Neural crest cell (in vitro differentiated cells): ENCODE measurements at regions not wholly inside any gene's neighbourhood (a gene's known extent, or its start where the extent isn't known, plus 50 kb on each side); places are given as distances from the start of the nearest gene placed in this dataset.

Experiments
- DNase-seq: peaks from one replicate; pipeline ENCODE4 v3.0.0; 2021; ENCODE audit warnings: low read depth, mixed read lengths, low spot score
- H3K27ac Mint-ChIP-seq: one replicate; pipeline ENCODE4 v1.8.0; 2021; ENCODE audit warnings: mild to moderate bottlenecking, mixed read lengths; ENCODE audit not compliant: unreplicated experiment
- H3K27me3 Mint-ChIP-seq: 2 replicates; pipeline ENCODE4 v1.8.0; 2021; ENCODE audit warnings: low read depth, mild to moderate bottlenecking, mixed read lengths
- H3K36me3 Mint-ChIP-seq: 2 replicates; pipeline ENCODE4 v1.8.0; 2021; ENCODE audit warnings: low read depth, mild to moderate bottlenecking, mixed read lengths
- H3K4me1 Mint-ChIP-seq: 2 replicates; pipeline ENCODE4 v1.8.0; 2021; ENCODE audit warnings: mixed read lengths
- H3K4me3 Mint-ChIP-seq: one replicate; pipeline ENCODE4 v1.8.0; 2021; ENCODE audit warnings: mild to moderate bottlenecking, mixed read lengths
- H3K9me3 Mint-ChIP-seq: 2 replicates; pipeline ENCODE4 v1.8.0; 2021; ENCODE audit warnings: mixed read lengths
- TF ChIP-seq, protein P1 (sequence below): fragments of 200-600 bp; sonication (generic); conservative IDR thresholded peaks from 2 replicates; pipeline ENCODE4 v1.5.0; 2021; ENCODE audit warnings: antibody characterized with exemption, mild to moderate bottlenecking

DNA sequence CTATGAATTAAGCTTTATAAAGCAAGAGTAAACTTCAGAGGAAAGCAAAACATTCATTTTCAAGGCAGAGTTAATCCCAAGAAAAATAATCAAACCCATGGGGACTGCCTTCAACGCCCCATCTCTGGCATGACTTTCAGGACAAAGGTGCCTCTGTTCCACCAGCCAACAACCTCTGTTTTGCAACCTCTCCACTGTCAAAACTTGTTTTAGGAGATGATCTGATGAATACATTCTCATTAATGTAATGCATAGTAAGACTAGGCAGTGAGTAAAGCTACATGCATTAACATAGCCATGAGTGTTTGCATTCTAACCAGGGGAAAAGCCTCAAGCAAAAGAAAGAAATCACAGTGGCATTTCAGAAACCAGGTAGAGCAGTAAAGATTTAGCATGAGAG, 357.0 kb downstream of the FBXO15 start:
- Mint-ChIP-seq H3K27ac (no peak overlapping the region), H3K36me3 (no peaks in the 10 kb centered on the region), H3K4me1 (peaks cover 7% of the 10 kb centered on the region), H3K27me3 (no peaks in the 10 kb centered on the region), H3K9me3 (peaks cover 2% of the 10 kb centered on the region), H3K4me3 (no peak overlapping the region)
- TF ChIP-seq, protein P1, sequence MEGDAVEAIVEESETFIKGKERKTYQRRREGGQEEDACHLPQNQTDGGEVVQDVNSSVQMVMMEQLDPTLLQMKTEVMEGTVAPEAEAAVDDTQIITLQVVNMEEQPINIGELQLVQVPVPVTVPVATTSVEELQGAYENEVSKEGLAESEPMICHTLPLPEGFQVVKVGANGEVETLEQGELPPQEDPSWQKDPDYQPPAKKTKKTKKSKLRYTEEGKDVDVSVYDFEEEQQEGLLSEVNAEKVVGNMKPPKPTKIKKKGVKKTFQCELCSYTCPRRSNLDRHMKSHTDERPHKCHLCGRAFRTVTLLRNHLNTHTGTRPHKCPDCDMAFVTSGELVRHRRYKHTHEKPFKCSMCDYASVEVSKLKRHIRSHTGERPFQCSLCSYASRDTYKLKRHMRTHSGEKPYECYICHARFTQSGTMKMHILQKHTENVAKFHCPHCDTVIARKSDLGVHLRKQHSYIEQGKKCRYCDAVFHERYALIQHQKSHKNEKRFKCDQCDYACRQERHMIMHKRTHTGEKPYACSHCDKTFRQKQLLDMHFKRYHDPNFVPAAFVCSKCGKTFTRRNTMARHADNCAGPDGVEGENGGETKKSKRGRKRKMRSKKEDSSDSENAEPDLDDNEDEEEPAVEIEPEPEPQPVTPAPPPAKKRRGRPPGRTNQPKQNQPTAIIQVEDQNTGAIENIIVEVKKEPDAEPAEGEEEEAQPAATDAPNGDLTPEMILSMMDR, result no peak
- no peak for DNase-seq

- Mint-ChIP-seq H3K9me3 (peaks cover 2% of the 10 kb centered on the region), H3K27ac (no peak overlapping the region), H3K27me3 (no peaks in the 10 kb centered on the region), H3K4me1 (peaks cover 4% of the 10 kb centered on the region), H3K4me3 (no peak overlapping the region), H3K36me3 (no peaks in the 10 kb centered on the region)
- no peak for DNase-seq
- TF ChIP-seq, protein P1, result no peak
Measured at GRCh38 chr18:73787316-73787715, 360.3 kb downstream of the FBXO15 start.

GRCh38 chr18:73785300-73785699, 362.3 kb downstream of the FBXO15 start:
- Mint-ChIP-seq H3K27ac (no peak overlapping the region), H3K27me3 (no peaks in the 10 kb centered on the region), H3K9me3 (peaks cover 3% of the 10 kb centered on the region), H3K4me1 (no peaks in the 10 kb centered on the region), H3K36me3 (no peaks in the 10 kb centered on the region), H3K4me3 (no peak overlapping the region)
- TF ChIP-seq, protein P1, result no peak
- no peak for DNase-seq

DNA sequence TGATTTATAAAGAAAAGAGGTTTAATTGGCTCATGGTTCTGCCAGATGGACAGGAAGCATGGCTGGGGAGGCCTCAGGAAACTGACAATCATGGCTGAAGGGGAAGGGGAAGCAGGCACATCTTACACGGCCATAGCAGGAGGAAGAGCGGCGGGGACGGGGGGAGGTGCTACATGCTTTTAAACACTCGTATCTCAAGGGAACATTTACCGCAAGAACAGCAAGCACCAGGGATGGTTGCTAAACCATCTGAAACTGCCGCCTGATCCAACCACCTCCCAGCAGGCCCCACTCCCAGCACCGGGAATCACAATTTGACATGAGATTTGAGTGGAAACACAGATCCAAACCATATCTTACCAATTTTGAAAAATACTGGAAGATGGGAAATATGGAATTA, 362.8 kb downstream of the FBXO15 start:
- H3K4me3 Mint-ChIP-seq, result no peak overlapping the region
- TF ChIP-seq, protein P1, result no peak
- H3K27ac Mint-ChIP-seq, result no peak overlapping the region
- H3K36me3 Mint-ChIP-seq, result no peaks in the 10 kb centered on the region
- no peak for DNase-seq
- H3K27me3 Mint-ChIP-seq, result no peaks in the 10 kb centered on the region
- peaks cover 5% of the 10 kb centered on the region for H3K9me3 Mint-ChIP-seq
- H3K4me1 Mint-ChIP-seq, result no peaks in the 10 kb centered on the region

- no peak for DNase-seq
- Mint-ChIP-seq H3K27ac (no peak overlapping the region), H3K27me3 (no peaks in the 10 kb centered on the region), H3K4me1 (no peaks in the 10 kb centered on the region), H3K9me3 (peaks cover 5% of the 10 kb centered on the region), H3K4me3 (no peak overlapping the region), H3K36me3 (no peaks in the 10 kb centered on the region)
- TF ChIP-seq, protein P1, result no peak
Measured at GRCh38 chr18:73782405-73782804, 365.2 kb downstream of the FBXO15 start.

DNA sequence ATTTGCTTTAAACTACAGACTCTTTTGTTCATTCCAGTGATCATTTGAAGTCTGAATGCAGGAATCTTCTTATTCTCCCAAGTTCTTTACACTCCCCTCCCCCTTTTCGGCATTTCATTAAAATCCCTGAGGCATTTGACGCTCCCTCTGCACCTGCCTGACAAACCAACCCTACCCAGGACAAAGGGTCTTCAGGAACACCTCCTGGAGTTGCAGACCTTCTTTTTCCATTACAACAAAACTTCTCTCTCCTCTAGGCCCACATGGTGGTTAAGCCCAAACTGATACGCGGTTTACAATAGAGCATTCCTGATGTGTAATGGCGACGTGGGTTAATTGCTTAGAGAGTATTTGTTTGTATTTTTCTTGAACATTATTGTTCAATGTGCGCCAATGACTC, 367.4 kb downstream of the FBXO15 start:
- H3K27ac Mint-ChIP-seq, result no peak overlapping the region
- no peak for DNase-seq
- no peaks in the 10 kb centered on the region for H3K36me3 Mint-ChIP-seq
- H3K4me3 Mint-ChIP-seq, result no peak overlapping the region
- H3K27me3 Mint-ChIP-seq, result no peaks in the 10 kb centered on the region
- TF ChIP-seq, protein P1, result no peak
- H3K4me1 Mint-ChIP-seq, result no peaks in the 10 kb centered on the region
- peaks cover 2% of the 10 kb centered on the region for H3K9me3 Mint-ChIP-seq
